GM20000 (cell line): ENCODE measurements at regions not wholly inside any gene's neighbourhood (a gene's known extent, or its start where the extent isn't known, plus 50 kb on each side); places are given as distances from the start of the nearest gene placed in this dataset.
"Not testable (repeated sequence)": the region's sequence is repeated elsewhere in the genome, so short reads cannot be mapped to it uniquely, and the experiment has no call there.

Source experiments
- DNase-seq: peaks from one replicate; pipeline ENCODE4 v3.0.0; 2012; ENCODE audit warnings: low spot score
- TF ChIP-seq, protein P1 (sequence below): IDR thresholded peaks from 2 replicates; pipeline ENCODE4 v1.5.1; 2012; ENCODE audit warnings: mild to moderate bottlenecking, control low read depth; ENCODE audit errors: extremely low read depth, missing control alignments

DNA sequence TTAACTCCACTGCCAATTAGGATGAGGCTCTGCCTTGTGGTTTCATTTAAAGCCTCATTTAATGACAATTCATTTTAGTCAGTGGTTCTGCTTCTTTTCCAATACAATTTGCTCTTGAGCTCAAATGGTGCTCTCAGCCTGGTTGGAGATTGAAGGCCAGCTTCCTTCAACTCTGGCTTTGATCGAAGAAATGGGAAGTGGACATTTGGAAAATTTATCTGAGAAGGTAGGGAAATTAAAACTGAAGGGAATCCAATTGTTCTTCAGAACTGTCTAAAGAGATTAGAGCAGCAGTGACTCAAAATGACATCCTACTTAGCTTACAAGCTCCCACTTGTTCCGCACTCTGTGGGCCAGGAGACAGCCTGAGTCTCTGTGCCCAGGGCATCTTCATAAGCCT lies 206.8 kb downstream of the SMARCA1 start:
- TF ChIP-seq, protein P1, sequence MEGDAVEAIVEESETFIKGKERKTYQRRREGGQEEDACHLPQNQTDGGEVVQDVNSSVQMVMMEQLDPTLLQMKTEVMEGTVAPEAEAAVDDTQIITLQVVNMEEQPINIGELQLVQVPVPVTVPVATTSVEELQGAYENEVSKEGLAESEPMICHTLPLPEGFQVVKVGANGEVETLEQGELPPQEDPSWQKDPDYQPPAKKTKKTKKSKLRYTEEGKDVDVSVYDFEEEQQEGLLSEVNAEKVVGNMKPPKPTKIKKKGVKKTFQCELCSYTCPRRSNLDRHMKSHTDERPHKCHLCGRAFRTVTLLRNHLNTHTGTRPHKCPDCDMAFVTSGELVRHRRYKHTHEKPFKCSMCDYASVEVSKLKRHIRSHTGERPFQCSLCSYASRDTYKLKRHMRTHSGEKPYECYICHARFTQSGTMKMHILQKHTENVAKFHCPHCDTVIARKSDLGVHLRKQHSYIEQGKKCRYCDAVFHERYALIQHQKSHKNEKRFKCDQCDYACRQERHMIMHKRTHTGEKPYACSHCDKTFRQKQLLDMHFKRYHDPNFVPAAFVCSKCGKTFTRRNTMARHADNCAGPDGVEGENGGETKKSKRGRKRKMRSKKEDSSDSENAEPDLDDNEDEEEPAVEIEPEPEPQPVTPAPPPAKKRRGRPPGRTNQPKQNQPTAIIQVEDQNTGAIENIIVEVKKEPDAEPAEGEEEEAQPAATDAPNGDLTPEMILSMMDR: no peak
- DNase-seq: no peak

DNA sequence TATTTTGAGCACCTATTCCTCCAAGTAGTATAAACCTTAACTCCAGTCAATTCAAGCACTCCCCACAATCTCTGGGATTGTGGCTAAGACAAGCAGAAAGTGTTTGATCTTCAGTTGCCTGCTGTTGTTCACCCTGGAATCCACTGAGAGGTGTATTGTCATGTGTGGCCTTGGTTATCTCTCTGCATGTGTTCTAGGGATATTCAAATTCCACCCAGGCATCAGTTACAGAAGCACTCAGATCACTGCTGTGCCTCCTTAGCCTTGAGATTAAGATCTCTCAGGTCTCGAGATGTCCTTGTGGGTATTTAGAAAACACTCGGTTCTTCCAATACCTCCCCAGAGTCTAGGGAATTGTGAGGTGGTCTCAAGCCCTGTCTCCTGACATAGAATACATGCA lies 213.3 kb downstream of the SMARCA1 start:
- DNase-seq: no peak
- TF ChIP-seq, protein P1: no peak

DNA sequence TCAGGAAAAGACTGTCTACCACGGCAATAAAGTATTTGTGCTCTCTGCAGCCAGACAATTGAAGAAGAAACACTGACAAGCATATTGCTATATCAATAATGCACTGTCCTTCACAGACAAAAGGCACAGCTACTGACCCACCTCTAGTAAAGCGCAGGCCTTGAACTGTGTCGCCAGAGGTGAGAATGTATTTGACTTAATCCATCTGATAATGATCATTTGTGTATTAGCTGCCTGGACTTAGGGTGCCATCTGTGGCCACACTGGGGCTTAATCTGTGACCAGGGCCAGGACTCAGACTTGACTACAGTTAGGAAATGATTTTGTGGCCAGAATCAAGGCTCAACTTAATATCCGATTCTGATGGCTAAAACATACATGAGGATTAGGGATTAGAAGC lies 260.4 kb downstream of the SMARCA1 start:
- TF ChIP-seq, protein P1: no peak
- DNase-seq: no peak

DNA sequence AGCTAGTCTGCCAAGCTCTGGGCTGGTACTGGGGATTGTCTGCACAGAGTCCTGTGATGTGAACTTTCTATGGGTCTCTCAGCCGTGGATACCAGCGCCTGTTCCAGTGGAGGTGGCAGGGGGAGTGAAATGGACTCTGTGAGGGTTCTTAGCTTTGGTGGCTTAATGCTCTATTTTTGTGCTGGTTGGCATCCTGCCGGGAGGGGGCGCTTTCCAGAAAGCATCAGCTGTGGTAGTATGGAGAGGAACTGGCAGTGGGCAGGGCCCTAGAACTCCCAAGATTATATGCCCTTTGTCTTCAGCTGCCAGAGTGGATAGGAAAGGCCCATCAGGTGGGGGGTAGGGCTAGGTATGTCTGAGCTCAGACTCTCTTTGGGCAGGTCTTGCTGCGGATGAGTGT lies 267.8 kb downstream of the SMARCA1 start:
- not testable (repeated sequence) for DNase-seq

DNA sequence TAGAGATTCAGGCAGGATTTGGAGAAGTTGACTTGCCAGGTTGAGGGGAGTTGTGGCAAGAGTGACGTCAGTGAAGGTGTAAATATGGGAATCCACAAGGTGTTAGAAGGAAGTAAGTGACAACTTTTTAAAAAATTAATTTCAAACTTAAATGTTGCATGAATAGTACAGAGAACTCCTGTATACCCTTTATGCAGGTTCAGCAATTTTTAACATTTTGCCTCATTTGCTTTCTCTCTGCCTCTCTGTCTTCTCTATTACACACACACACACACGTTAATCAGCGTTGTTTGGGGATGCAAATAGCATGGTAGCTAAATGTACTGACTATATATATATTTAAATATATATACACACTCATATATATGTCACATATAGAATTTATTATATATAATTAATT lies 273.7 kb downstream of the SMARCA1 start:
- no peak for DNase-seq
- TF ChIP-seq, protein P1: no peak

DNA sequence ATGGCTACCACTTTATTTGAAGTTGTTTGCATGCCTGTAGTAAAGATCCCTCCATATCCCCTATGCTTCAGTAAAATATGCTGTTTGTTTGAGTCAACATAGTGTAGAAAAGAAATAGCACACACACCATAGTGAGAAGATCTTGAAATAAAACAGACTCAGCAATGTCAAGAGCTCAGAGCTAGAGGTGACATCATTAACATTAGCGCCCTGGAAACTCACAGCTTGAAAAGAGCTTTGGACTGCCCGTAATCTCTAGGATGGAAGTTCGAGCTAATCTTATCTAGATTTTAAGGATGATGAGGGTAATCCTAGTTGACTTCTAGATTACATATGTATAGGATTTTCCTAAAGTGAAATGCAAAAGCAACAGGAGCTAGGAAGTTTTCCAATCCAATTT lies 275.6 kb downstream of the SMARCA1 start:
- DNase-seq: no peak
- TF ChIP-seq, protein P1: no peak

DNA sequence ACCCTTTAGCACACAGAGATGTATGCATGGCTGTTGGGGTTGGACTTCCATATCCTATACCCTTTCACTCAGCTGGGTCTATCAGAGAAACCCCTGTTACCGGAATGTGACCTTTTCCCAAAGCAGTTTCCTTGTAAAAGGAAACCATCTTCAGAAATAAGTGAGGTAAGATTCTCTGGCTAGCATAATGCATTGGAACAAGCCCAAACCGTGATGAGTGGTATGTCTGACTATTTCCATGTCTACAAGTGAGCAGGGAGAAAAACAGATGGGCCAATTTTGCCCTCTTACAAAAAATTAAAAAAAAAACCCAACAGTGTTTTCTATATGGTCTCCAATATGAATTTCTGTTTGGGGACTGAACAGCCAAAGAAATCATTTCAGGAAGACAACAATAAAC lies 283.9 kb downstream of the SMARCA1 start:
- TF ChIP-seq, protein P1: no peak
- DNase-seq: no peak

DNA sequence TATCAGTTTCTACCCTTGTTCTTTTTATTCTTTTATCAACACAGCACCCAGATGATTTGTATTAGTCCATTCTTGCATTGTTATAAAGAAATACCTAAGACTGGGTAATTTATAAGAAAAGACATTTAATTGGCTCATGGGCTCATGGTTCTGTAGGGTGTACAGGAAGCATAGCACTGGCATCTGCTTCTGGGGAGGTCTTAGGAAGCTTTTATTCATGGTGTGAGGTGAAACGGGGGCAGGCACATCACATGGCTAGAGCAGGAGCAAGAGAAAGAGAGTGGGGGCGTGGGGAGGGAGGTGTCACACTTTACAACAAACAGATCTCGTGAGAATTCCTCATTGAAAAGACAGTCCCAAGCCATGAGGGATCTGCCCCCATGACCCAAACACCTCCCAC lies 285.3 kb downstream of the SMARCA1 start:
- no peak for DNase-seq
- TF ChIP-seq, protein P1: no peak
